K562 (cell line): ENCODE measurements at regions not wholly inside any gene's neighbourhood (a gene's known extent, or its start where the extent isn't known, plus 50 kb on each side); places are given as distances from the start of the nearest gene placed in this dataset.

Experiments
- ARID2 ChIP-seq: fragments of 450-650 bp; IDR thresholded peaks from 2 replicates; pipeline ENCODE4 v1.6.1; 2017; ENCODE audit warnings: antibody characterized with exemption, mild to moderate bottlenecking
- ARNT ChIP-seq, 2 experiments: fragments of 450-650 bp; IDR thresholded peaks; 2 replicates each; pipeline ENCODE4 v1.6.1; 2016; ENCODE audit warnings: mild to moderate bottlenecking in 1 of 2
- EP400 ChIP-seq: fragments of 450-650 bp; IDR thresholded peaks from 2 replicates; pipeline ENCODE4 v1.6.1; 2017; ENCODE audit warnings: antibody characterized with exemption, mild to moderate bottlenecking, moderate library complexity
- MEF2D ChIP-seq: conservative IDR thresholded peaks from 2 replicates; pipeline ENCODE4 v1.6.1; 2016; ENCODE audit warnings: low read depth, missing genetic modification characterization, missing compliant biosample characterization
- MTA2 ChIP-seq: fragments of 450-650 bp; IDR thresholded peaks from 2 replicates; pipeline ENCODE4 v1.6.1; 2016; ENCODE audit warnings: low read depth
- NFXL1 ChIP-seq: fragments of 450-650 bp; formaldehyde crosslinking; IDR thresholded peaks from 2 replicates; pipeline ENCODE4 v1.4.0; 2021; ENCODE audit warnings: mild to moderate bottlenecking
- ZC3H4 ChIP-seq: sonication (generic); formaldehyde crosslinking; IDR thresholded peaks from 2 replicates; pipeline ENCODE4 v1.9.0; 2021; ENCODE audit warnings: missing genetic modification reagents, borderline replicate concordance
- ZNF23 ChIP-seq: fragments of 250-450 bp; sonication (Bioruptor Pico); IDR thresholded peaks from 2 replicates; pipeline ENCODE4 v1.4.0; 2020; ENCODE audit warnings: mild to moderate bottlenecking
- ZNF41 ChIP-seq: fragments of 250-450 bp; sonication (Bioruptor Pico); conservative IDR thresholded peaks from 2 replicates; pipeline ENCODE4 v1.4.0; 2020; ENCODE audit warnings: mild to moderate bottlenecking
- TF ChIP-seq, protein P1 (sequence below), 2 experiments: IDR thresholded peaks; 2 replicates each; pipeline ENCODE4 v1.6.1; 2011; ENCODE audit warnings: borderline replicate concordance in 1 of 2, control low read depth in 1 of 2, low read depth in 1 of 2, low read length in 1 of 2, mild to moderate bottlenecking in 1 of 2, mixed read lengths in 1 of 2, moderate library complexity in 1 of 2; ENCODE audit not compliant: insufficient read depth in 1 of 2, insufficient read length in 1 of 2, poor library complexity in 1 of 2, severe bottlenecking in 1 of 2; ENCODE audit errors: extremely low read depth in 1 of 2
- TF ChIP-seq, protein P2 (sequence below): fragments of 250-450 bp; sonication (Bioruptor Pico); IDR thresholded peaks from 2 replicates; pipeline ENCODE4 v1.4.0; 2020; ENCODE audit warnings: mild to moderate bottlenecking
- TF ChIP-seq, protein P3 (sequence below): fragments of 250-450 bp; sonication (Bioruptor Pico); IDR thresholded peaks from 2 replicates; pipeline ENCODE4 v1.5.0; 2021; ENCODE audit warnings: mild to moderate bottlenecking, borderline replicate concordance
- TF ChIP-seq, protein P4 (sequence below): fragments of 250-450 bp; sonication (Bioruptor Pico); IDR thresholded peaks from 2 replicates; pipeline ENCODE4 v1.8.0; 2022; ENCODE audit warnings: moderate library complexity, mild to moderate bottlenecking, inconsistent platforms

DNA sequence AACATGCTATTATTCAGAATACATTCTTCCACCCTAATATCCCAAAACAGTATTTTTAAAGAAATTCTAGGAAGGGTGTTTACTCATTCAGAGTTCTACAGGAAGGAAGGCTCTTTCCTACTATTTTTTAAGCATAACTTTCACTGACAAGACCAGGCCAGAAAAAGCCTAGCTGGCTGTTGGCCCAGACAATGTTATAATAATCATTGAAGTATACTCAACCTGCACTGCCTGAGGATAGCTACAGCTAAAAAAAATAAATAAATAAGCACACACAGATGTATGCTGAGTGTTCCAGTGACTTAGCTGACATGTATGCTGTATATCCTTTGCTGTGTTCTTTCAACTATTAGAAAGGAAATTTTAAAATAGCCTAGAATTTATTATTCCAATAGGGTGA, 145.8 kb upstream of the SPRY1 start (continued):
- TF ChIP-seq, protein P1, sequence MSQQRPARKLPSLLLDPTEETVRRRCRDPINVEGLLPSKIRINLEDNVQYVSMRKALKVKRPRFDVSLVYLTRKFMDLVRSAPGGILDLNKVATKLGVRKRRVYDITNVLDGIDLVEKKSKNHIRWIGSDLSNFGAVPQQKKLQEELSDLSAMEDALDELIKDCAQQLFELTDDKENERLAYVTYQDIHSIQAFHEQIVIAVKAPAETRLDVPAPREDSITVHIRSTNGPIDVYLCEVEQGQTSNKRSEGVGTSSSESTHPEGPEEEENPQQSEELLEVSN (IDR thresholded peaks at IDR 0.05; ENCODE audit: borderline replicate concordance in 1 of 2, extremely low read depth in 1 of 2, insufficient read depth in 1 of 2, insufficient read length in 1 of 2, low read depth in 1 of 2, low read length in 1 of 2, poor library complexity in 1 of 2, severe bottlenecking in 1 of 2), result no peak
- TF ChIP-seq EP400, result no peak
- TF ChIP-seq ARID2, result no peak
- no peak for TF ChIP-seq MTA2
- TF ChIP-seq, protein P2, sequence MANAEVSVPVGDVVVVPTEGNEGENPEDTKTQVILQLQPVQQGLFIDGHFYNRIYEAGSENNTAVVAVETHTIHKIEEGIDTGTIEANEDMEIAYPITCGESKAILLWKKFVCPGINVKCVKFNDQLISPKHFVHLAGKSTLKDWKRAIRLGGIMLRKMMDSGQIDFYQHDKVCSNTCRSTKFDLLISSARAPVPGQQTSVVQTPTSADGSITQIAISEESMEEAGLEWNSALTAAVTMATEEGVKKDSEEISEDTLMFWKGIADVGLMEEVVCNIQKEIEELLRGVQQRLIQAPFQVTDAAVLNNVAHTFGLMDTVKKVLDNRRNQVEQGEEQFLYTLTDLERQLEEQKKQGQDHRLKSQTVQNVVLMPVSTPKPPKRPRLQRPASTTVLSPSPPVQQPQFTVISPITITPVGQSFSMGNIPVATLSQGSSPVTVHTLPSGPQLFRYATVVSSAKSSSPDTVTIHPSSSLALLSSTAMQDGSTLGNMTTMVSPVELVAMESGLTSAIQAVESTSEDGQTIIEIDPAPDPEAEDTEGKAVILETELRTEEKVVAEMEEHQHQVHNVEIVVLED, result no peak
- TF ChIP-seq, protein P3, sequence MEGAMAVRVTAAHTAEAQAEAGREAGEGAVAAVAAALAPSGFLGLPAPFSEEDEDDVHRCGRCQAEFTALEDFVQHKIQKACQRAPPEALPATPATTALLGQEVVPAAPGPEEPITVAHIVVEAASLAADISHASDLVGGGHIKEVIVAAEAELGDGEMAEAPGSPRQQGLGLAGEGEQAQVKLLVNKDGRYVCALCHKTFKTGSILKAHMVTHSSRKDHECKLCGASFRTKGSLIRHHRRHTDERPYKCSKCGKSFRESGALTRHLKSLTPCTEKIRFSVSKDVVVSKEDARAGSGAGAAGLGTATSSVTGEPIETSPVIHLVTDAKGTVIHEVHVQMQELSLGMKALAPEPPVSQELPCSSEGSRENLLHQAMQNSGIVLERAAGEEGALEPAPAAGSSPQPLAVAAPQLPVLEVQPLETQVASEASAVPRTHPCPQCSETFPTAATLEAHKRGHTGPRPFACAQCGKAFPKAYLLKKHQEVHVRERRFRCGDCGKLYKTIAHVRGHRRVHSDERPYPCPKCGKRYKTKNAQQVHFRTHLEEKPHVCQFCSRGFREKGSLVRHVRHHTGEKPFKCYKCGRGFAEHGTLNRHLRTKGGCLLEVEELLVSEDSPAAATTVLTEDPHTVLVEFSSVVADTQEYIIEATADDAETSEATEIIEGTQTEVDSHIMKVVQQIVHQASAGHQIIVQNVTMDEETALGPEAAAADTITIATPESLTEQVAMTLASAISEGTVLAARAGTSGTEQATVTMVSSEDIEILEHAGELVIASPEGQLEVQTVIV (CRISPR knock-in tag), result no peak
- TF ChIP-seq ARNT (IDR thresholded peaks at IDR 0.05), result no peak
- no peak for TF ChIP-seq MEF2D
- TF ChIP-seq ZNF23, result no peak
- TF ChIP-seq ZNF41 (CRISPR knock-in tag), result no peak
- no peak for TF ChIP-seq NFXL1 (CRISPR knock-in tag)
- TF ChIP-seq, protein P4, sequence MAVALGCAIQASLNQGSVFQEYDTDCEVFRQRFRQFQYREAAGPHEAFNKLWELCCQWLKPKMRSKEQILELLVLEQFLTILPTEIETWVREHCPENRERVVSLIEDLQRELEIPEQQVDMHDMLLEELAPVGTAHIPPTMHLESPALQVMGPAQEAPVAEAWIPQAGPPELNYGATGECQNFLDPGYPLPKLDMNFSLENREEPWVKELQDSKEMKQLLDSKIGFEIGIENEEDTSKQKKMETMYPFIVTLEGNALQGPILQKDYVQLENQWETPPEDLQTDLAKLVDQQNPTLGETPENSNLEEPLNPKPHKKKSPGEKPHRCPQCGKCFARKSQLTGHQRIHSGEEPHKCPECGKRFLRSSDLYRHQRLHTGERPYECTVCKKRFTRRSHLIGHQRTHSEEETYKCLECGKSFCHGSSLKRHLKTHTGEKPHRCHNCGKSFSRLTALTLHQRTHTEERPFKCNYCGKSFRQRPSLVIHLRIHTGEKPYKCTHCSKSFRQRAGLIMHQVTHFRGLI, result no peak
- no peak for TF ChIP-seq ZC3H4
